A673 (cell line): ENCODE measurements at regions not wholly inside any gene's neighbourhood (a gene's known extent, or its start where the extent isn't known, plus 50 kb on each side); places are given as distances from the start of the nearest gene placed in this dataset.

Source experiments
- BruUV-seq: library from RNA; stranded (reverse); fragments of 400-500 nt; replicated peaks from 2 replicates; lab custom pipeline; 2021; lab: Mats Ljungman, UMichigan
- CTCF ChIA-PET: fragments of 300-600 bp; sonication (Branson Sonifier 250); formaldehyde crosslinking; loops from one replicate; lab custom pipeline; 2022; ENCODE audit warnings: antibody characterized with exemption; lab: Charles Lee
- POLR2A ChIA-PET: fragments of 300-600 bp; sonication (Branson Sonifier 250); formaldehyde crosslinking; loops from one replicate; lab custom pipeline; 2022; ENCODE audit warnings: antibody characterized with exemption; ENCODE audit not compliant: low non-redundant PET; lab: Charles Lee
- DNase-seq: peaks from one replicate; pipeline ENCODE4 v3.0.0-alpha.2; 2015; ENCODE audit warnings: low spot score
- H3K27ac ChIP-seq: fragments of 200-600 bp; sonication (generic); 2 replicates; pipeline ENCODE4 v1.5.1; 2016; ENCODE audit warnings: mixed run types, low read depth, mild to moderate bottlenecking, mixed read lengths, antibody characterized with exemption, low read length; ENCODE audit not compliant: poor library complexity, severe bottlenecking
- H3K27me3 ChIP-seq: fragments of 200-600 bp; sonication (generic); replicated peaks from 2 replicates; pipeline ENCODE4 v1.6.1; 2017; ENCODE audit warnings: mixed run types, low read depth, mild to moderate bottlenecking, mixed read lengths, antibody characterized with exemption, low read length; ENCODE audit not compliant: insufficient read depth, poor library complexity
- H3K36me3 ChIP-seq: fragments of 200-600 bp; sonication (generic); 2 replicates; pipeline ENCODE4 v1.6.1; 2016; ENCODE audit warnings: mixed run types, mild to moderate bottlenecking, mixed read lengths, antibody characterized with exemption, low read length; ENCODE audit not compliant: insufficient read depth, poor library complexity, severe bottlenecking
- H3K4me1 ChIP-seq: fragments of 200-600 bp; sonication (generic); 2 replicates; pipeline ENCODE4 v1.6.1; 2017; ENCODE audit warnings: mixed run types, mild to moderate bottlenecking, mixed read lengths, antibody characterized with exemption, low read length; ENCODE audit not compliant: insufficient read depth, poor library complexity, severe bottlenecking
- H3K4me3 ChIP-seq: fragments of 200-600 bp; sonication (generic); 2 replicates; pipeline ENCODE4 v1.5.1; 2016; ENCODE audit warnings: low read depth, mixed run types, mild to moderate bottlenecking, mixed read lengths, low read length; ENCODE audit not compliant: poor library complexity, severe bottlenecking
- H3K9me3 ChIP-seq: fragments of 200-600 bp; sonication (generic); 2 replicates; pipeline ENCODE4 v1.6.1; 2016; ENCODE audit warnings: mixed run types, low read depth, mild to moderate bottlenecking, mixed read lengths, antibody characterized with exemption, low read length; ENCODE audit not compliant: poor library complexity, severe bottlenecking
- EZH2 ChIP-seq: fragments of 200-600 bp; sonication (generic); IDR thresholded peaks from 2 replicates; pipeline ENCODE4 v1.6.1; 2017; ENCODE audit warnings: borderline replicate concordance, low read depth, mild to moderate bottlenecking, mixed read lengths, antibody characterized with exemption, low read length; ENCODE audit not compliant: poor library complexity, severe bottlenecking
- intact Hi-C: fragments of 100-400 bp; cut with micrococcal nuclease; formaldehyde crosslinking; loops from one replicate; pipeline ENCODE4 v1.10.0; 2022; ENCODE audit not compliant: unreplicated experiment
- TF ChIP-seq, protein P1 (sequence below): fragments of 300-800, 200-600 bp; sonication (generic); conservative IDR thresholded peaks from 2 replicates; pipeline ENCODE4 v1.5.1; 2017; ENCODE audit warnings: low read depth, mild to moderate bottlenecking, antibody characterized with exemption, low read length, moderate library complexity, mixed read lengths

DNA sequence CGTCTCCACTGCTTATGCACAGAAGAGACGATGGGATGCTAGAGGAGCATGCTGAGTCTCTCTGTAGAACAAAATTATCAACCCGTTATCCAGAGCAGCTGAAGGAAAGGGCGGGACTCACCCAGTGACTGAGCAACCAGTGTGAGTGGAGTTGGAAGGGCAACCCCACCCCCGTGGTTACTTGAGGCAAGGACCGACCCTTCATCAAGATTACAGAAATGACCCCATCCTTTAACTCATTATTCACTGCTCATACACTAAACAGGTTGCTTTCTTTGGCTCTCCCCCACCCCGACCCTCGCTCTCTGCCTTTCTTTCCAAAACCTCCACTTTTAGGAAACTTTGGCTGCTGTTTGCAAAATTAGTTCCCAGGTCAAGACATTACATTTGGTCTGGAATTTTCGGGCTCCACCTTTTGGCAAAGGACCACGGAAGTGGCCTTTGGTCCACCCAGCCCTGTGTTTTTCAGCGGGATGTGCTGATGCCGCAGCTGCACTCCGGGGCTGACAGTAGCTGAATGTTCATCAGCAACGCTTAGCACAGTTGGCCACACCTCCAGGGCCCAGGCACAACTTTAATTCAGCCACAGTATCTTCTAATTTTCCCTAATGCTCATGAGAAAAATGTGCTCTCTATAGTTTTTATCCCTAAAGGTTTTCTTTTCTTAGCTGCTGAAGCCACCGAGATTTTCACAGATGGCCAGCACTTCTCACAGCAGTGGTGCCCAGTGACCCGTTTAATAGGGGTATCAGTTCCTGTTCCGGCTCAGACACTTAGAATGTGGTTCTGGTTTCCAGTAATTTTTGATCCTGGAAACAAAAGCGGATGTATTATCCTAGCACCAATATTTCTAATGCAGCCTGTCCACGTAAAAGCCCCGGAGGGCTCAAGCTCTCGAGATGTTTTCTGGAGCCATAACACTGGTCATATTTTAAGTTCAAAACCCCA is 103.6 kb upstream of the NXT1 start:
- no peaks in the 10 kb centered on the region for H3K9me3 ChIP-seq
- intact Hi-C loops: loop anchor here (10.0 kb wide), 1 partner anchor 552 kb away; no protein-coding TSS in a partner anchor
- H3K36me3 ChIP-seq: no peaks in the 10 kb centered on the region
- TF ChIP-seq, protein P1, sequence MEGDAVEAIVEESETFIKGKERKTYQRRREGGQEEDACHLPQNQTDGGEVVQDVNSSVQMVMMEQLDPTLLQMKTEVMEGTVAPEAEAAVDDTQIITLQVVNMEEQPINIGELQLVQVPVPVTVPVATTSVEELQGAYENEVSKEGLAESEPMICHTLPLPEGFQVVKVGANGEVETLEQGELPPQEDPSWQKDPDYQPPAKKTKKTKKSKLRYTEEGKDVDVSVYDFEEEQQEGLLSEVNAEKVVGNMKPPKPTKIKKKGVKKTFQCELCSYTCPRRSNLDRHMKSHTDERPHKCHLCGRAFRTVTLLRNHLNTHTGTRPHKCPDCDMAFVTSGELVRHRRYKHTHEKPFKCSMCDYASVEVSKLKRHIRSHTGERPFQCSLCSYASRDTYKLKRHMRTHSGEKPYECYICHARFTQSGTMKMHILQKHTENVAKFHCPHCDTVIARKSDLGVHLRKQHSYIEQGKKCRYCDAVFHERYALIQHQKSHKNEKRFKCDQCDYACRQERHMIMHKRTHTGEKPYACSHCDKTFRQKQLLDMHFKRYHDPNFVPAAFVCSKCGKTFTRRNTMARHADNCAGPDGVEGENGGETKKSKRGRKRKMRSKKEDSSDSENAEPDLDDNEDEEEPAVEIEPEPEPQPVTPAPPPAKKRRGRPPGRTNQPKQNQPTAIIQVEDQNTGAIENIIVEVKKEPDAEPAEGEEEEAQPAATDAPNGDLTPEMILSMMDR: no peak
- TF ChIP-seq EZH2: no peak
- no peaks in the 10 kb centered on the region for H3K4me1 ChIP-seq
- H3K27me3 ChIP-seq: peaks cover 3% of the 10 kb centered on the region
- H3K4me3 ChIP-seq: no peak overlapping the region
- ChIA-PET POLR2A (no interaction called here), CTCF (no interaction called here)
- H3K27ac ChIP-seq: no peak overlapping the region
- no peak for DNase-seq
- BruUV-seq: no TSS peak

DNA sequence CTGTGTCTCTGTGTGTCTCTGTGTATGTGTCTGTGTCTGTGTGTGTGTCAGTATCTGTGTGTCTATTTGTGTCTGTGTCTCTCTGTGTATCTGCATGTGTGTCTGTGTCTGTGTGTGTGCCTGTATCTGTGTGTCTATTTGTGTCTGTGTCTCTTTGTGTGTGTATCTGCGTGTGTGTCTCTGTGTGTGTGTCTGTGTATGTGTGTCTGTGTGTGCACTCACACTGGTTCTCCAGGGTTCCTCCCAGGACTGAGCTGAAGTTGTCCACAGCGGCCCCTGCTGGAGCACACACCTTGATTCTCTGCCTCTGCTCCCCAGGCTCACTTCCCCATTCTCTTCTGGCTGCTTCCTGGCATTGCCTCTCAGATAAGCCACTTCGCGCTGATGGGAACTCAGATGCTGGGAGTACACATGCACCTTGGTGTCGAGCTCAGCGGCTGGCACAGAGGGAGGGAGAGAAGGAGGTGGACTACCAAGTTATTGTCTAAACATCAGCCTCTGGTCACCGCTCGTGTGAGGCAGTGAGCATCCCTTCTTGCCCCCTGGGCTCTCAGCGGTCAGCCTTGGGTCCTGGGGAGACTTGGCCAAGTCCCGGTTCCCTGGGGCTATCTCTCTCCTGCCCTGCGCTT is 104.9 kb upstream of the NXT1 start:
- intact Hi-C loops: loop anchor here (10.0 kb wide), 1 partner anchor 551 kb away; no protein-coding TSS in a partner anchor
- Histone ChIP-seq H3K27me3 (peaks cover 3% of the 10 kb centered on the region), H3K4me3 (no peak overlapping the region), H3K4me1 (no peaks in the 10 kb centered on the region), H3K27ac (no peak overlapping the region), H3K36me3 (no peaks in the 10 kb centered on the region), H3K9me3 (no peaks in the 10 kb centered on the region)
- POLR2A ChIA-PET: no interaction called here
- BruUV-seq: no TSS peak
- no peak for DNase-seq
- CTCF ChIA-PET: no interaction called here
- TF ChIP-seq, protein P1: peak; percentile 35
- no peak for TF ChIP-seq EZH2

DNA sequence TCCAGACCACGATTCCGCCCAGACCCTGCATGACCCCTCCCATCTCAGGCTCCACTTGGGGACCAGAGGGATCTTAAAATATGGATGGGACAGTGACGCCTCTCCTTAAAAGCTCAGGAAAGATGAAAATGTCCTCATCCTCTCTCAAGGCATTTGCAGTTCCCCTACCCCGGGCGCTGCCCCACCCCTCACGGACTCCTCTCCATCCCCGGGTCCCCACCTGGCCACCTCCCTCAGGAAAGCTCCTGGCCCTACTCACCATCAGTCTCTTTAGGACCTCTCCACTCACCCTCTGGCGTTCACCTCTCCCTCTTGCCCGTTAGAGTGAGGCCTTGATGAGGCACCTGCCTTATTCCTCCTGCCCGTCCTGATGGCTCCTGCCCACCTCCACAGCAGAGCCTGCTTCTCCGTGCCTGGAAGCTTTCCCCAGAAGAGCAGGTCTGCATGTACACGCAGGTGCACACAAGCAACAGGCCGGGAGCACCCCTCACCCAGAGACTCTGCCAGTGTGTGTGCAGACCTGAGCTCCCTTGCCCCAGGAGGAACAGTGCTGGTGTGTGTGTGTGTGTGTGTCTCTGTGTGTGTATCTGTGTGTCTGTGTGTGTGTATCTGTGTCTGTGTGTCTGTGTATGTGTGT is 105.6 kb upstream of the NXT1 start:
- DNase-seq: no peak
- POLR2A ChIA-PET: no interaction called here
- CTCF ChIA-PET: interaction anchor here (0.6 kb wide), 1 partner anchor 96 kb away, joined by 5 read pairs; no protein-coding TSS in a partner anchor

More for the DNA sequence above, 105.6 kb upstream of the NXT1 start:
- no TSS peak for BruUV-seq
- Histone ChIP-seq H3K4me3 (no peak overlapping the region), H3K27me3 (peaks cover 3% of the 10 kb centered on the region), H3K27ac (no peak overlapping the region), H3K4me1 (no peaks in the 10 kb centered on the region), H3K9me3 (no peaks in the 10 kb centered on the region), H3K36me3 (no peaks in the 10 kb centered on the region)
- TF ChIP-seq EZH2: no peak
- TF ChIP-seq, protein P1: no peak
- intact Hi-C loops: loop anchor here (10.0 kb wide), 1 partner anchor 550 kb away; no protein-coding TSS in a partner anchor
